Calu3 (cell line): ENCODE measurements at regions not wholly inside any gene's neighbourhood (a gene's known extent, or its start where the extent isn't known, plus 50 kb on each side); places are given as distances from the start of the nearest gene placed in this dataset.

Experiments
- BruUV-seq: library from RNA; stranded (reverse); fragments of 400-500 nt; replicated peaks from 2 replicates; lab custom pipeline; 2021; lab: Mats Ljungman, UMichigan
- CTCF ChIA-PET: fragments of 300-600 bp; sonication (Branson Sonifier 250); formaldehyde crosslinking; loops from one replicate; lab custom pipeline; 2022; ENCODE audit warnings: antibody characterized with exemption; lab: Charles Lee
- DNase-seq: peaks from one replicate; pipeline ENCODE4 v3.0.0; 2022
- H3K27ac Mint-ChIP-seq: one replicate; pipeline ENCODE4 v1.8.0; 2022; ENCODE audit warnings: mixed read lengths; ENCODE audit not compliant: unreplicated experiment
- H3K27me3 Mint-ChIP-seq: one replicate; pipeline ENCODE4 v1.8.0; 2022; ENCODE audit warnings: mixed read lengths; ENCODE audit not compliant: unreplicated experiment
- H3K36me3 Mint-ChIP-seq: one replicate; pipeline ENCODE4 v1.8.0; 2022; ENCODE audit warnings: mild to moderate bottlenecking, moderate library complexity, mixed read lengths; ENCODE audit not compliant: insufficient read depth, unreplicated experiment
- H3K4me1 Mint-ChIP-seq: one replicate; pipeline ENCODE4 v1.8.0; 2022; ENCODE audit warnings: mild to moderate bottlenecking, low read depth, mixed read lengths; ENCODE audit not compliant: unreplicated experiment
- H3K4me3 Mint-ChIP-seq: one replicate; pipeline ENCODE4 v1.8.0; 2022; ENCODE audit warnings: mild to moderate bottlenecking, low read depth, moderate library complexity, mixed read lengths; ENCODE audit not compliant: unreplicated experiment
- H3K9me3 Mint-ChIP-seq: one replicate; pipeline ENCODE4 v1.8.0; 2022; ENCODE audit warnings: low read depth, mixed read lengths; ENCODE audit not compliant: unreplicated experiment
- intact Hi-C: fragments of 100-400 bp; cut with micrococcal nuclease; formaldehyde crosslinking; loops from one replicate; pipeline ENCODE4 v1.10.0; 2022; ENCODE audit not compliant: unreplicated experiment
- TF ChIP-seq, protein P1 (sequence below): fragments of 200-600 bp; IDR thresholded peaks from one replicate; pipeline ENCODE4 v1.8.0; 2022; ENCODE audit warnings: antibody characterized with exemption; ENCODE audit not compliant: unreplicated experiment

- Mint-ChIP-seq H3K27ac (no peak overlapping the region), H3K36me3 (no peaks in the 10 kb centered on the region), H3K4me3 (no peak overlapping the region), H3K4me1 (no peaks in the 10 kb centered on the region), H3K27me3 (no peaks in the 10 kb centered on the region), H3K9me3 (peaks cover 7% of the 10 kb centered on the region)
- CTCF ChIA-PET = no interaction called here
- BruUV-seq = no TSS peak
- TF ChIP-seq, protein P1, sequence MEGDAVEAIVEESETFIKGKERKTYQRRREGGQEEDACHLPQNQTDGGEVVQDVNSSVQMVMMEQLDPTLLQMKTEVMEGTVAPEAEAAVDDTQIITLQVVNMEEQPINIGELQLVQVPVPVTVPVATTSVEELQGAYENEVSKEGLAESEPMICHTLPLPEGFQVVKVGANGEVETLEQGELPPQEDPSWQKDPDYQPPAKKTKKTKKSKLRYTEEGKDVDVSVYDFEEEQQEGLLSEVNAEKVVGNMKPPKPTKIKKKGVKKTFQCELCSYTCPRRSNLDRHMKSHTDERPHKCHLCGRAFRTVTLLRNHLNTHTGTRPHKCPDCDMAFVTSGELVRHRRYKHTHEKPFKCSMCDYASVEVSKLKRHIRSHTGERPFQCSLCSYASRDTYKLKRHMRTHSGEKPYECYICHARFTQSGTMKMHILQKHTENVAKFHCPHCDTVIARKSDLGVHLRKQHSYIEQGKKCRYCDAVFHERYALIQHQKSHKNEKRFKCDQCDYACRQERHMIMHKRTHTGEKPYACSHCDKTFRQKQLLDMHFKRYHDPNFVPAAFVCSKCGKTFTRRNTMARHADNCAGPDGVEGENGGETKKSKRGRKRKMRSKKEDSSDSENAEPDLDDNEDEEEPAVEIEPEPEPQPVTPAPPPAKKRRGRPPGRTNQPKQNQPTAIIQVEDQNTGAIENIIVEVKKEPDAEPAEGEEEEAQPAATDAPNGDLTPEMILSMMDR = no peak
- intact Hi-C loops = no loop called here
- DNase-seq = no peak
These were observed 1196.6 kb upstream of the CDH18 start for GRCh38 chr5:21184581-21184980.

DNA sequence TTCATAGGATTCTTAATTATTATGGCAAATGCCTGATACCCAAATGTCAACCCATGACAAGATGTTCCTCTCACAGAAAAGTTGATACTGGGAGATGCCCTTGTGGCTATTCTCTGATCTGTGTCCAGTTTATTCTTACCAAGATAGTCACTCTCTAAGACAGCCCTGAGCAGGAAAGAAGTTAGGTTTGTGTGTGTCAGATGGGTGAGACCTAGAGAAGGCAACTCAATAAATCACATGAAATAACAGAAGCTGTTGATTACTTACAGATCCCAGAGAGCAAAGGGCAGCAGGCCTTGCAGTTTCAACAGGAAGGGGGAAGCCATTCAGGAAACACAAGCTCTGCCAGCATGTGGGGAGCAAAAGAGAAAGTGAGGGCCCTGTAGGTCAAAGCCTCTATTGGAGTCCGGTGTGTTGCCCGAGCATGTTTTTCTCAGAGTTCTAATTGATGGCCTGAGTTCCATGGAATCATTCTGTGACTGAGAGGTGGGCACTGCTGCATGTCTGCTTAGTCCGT is 1193.7 kb upstream of the CDH18 start:
- TF ChIP-seq, protein P1 = no peak
- CTCF ChIA-PET = no interaction called here
- no peaks in the 10 kb centered on the region for H3K36me3 Mint-ChIP-seq
- BruUV-seq = no TSS peak
- no peak overlapping the region for H3K4me3 Mint-ChIP-seq
- H3K27me3 Mint-ChIP-seq = no peaks in the 10 kb centered on the region
- H3K4me1 Mint-ChIP-seq = no peaks in the 10 kb centered on the region
- intact Hi-C loops = no loop called here
- no peak for DNase-seq
- H3K9me3 Mint-ChIP-seq = peaks cover 7% of the 10 kb centered on the region
- H3K27ac Mint-ChIP-seq = no peak overlapping the region

DNA sequence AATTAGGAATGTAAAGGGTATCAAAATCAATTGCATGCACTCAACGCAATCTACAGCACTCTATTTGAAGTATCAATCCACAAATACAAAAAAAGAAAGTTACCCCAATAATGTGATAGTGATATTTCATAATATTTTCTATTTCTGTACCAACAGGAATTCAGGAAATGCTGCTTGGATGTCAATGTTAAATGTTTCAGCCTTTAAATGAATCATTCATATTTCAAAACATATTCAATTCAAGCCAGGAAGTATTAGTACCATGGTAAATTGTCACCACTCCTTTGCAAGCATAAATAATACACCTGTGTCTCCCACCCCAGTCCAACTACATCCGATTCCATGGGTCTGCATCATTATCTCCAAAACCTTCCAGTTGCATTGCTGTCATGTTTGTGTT is 1185.5 kb upstream of the CDH18 start:
- TF ChIP-seq, protein P1 = no peak
- no peaks in the 10 kb centered on the region for H3K9me3 Mint-ChIP-seq
- CTCF ChIA-PET = no interaction called here
- H3K4me3 Mint-ChIP-seq = no peak overlapping the region
- BruUV-seq = no TSS peak
- H3K36me3 Mint-ChIP-seq = no peaks in the 10 kb centered on the region
- DNase-seq = no peak
- no peaks in the 10 kb centered on the region for H3K4me1 Mint-ChIP-seq
- intact Hi-C loops = no loop called here
- no peaks in the 10 kb centered on the region for H3K27me3 Mint-ChIP-seq
- H3K27ac Mint-ChIP-seq = no peak overlapping the region

GRCh38 chr5:21173036-21173435 is 1185.0 kb upstream of the CDH18 start:
- CTCF ChIA-PET = no interaction called here
- intact Hi-C loops = no loop called here

More at GRCh38 chr5:21173036-21173435, 1185.0 kb upstream of the CDH18 start:
- H3K27me3 Mint-ChIP-seq = no peaks in the 10 kb centered on the region
- no peaks in the 10 kb centered on the region for H3K9me3 Mint-ChIP-seq
- no TSS peak for BruUV-seq
- TF ChIP-seq, protein P1 = no peak
- H3K36me3 Mint-ChIP-seq = no peaks in the 10 kb centered on the region
- no peak for DNase-seq
- no peak overlapping the region for H3K4me3 Mint-ChIP-seq
- H3K27ac Mint-ChIP-seq = no peak overlapping the region
- no peaks in the 10 kb centered on the region for H3K4me1 Mint-ChIP-seq
